Keratinocyte (primary cell): ENCODE measurements at regions not wholly inside any gene's neighbourhood (a gene's known extent, or its start where the extent isn't known, plus 50 kb on each side); places are given as distances from the start of the nearest gene placed in this dataset.
A peak's percentile ranks its signal among the peaks of the same experiment; 100 is the strongest.

Experiments
- DNase-seq: peaks from one replicate; pipeline ENCODE4 v3.0.0-alpha.2; 2011; ENCODE audit warnings: low read depth, missing footprints, low spot score
- FAIRE-seq: peaks from 2 replicates; lab custom pipeline; 2011; peaks lifted over from hg19 to GRCh38; lab: Jason Lieb, UNC
- H2AFZ ChIP-seq: 2 replicates; pipeline ENCODE4 v1.6.0; 2012; ENCODE audit warnings: low read length, control low read depth, inconsistent platforms; ENCODE audit not compliant: control insufficient read depth
- H3K27ac ChIP-seq: 2 replicates; pipeline ENCODE4 v1.5.1; 2011; ENCODE audit warnings: low read length; ENCODE audit not compliant: control insufficient read depth, insufficient read depth
- H3K27me3 ChIP-seq: 3 replicates; pipeline ENCODE4 v1.6.0; 2011; ENCODE audit warnings: low read length; ENCODE audit not compliant: control insufficient read depth, insufficient read depth; ENCODE audit errors: extremely low read depth
- H3K36me3 ChIP-seq, 2 experiments: 2 replicates in 1 of 2; 3 replicates in 1 of 2; pipeline ENCODE4 v1.5.1; 2011; ENCODE audit warnings: low read length in 2 of 2, mild to moderate bottlenecking in 1 of 2; ENCODE audit not compliant: control insufficient read depth in 2 of 2, insufficient read depth in 2 of 2; ENCODE audit errors: extremely low read depth in 1 of 2
- H3K4me1 ChIP-seq: 3 replicates; pipeline ENCODE4 v1.5.1; 2011; ENCODE audit warnings: low read length; ENCODE audit not compliant: control insufficient read depth, insufficient read depth; ENCODE audit errors: extremely low read depth
- H3K4me2 ChIP-seq: 3 replicates; pipeline ENCODE4 v1.6.0; 2011; ENCODE audit warnings: low read depth, low read length; ENCODE audit not compliant: control insufficient read depth, insufficient read depth; ENCODE audit errors: extremely low read depth
- H3K4me3 ChIP-seq, 3 experiments: fragments of 200-600 bp in 1 of 3; sonication (generic) in 1 of 3; 2 replicates in 2 of 3; 3 replicates in 1 of 3; pipeline ENCODE4 v1.5.1; 2011 to 2016; ENCODE audit warnings: low read length in 3 of 3, mild to moderate bottlenecking in 3 of 3, control low read depth in 2 of 3, inconsistent platforms in 1 of 3, low read depth in 1 of 3, mixed read lengths in 1 of 3, mixed run types in 1 of 3, moderate library complexity in 1 of 3; ENCODE audit not compliant: control insufficient read depth in 2 of 3, insufficient read depth in 2 of 3; ENCODE audit errors: extremely low read depth in 1 of 3
- H3K79me2 ChIP-seq: 2 replicates; pipeline ENCODE4 v1.6.0; 2012; ENCODE audit warnings: low read length; ENCODE audit not compliant: control insufficient read depth, insufficient read depth
- H3K9ac ChIP-seq: 3 replicates; pipeline ENCODE4 v1.6.0; 2011; ENCODE audit warnings: low read length; ENCODE audit not compliant: control insufficient read depth, insufficient read depth; ENCODE audit errors: extremely low read depth
- H3K9me1 ChIP-seq: 3 replicates; pipeline ENCODE4 v1.6.0; 2011; ENCODE audit warnings: low read length; ENCODE audit not compliant: control insufficient read depth, insufficient read depth; ENCODE audit errors: extremely low read depth
- H3K9me3 ChIP-seq: 2 replicates; pipeline ENCODE4 v1.5.1; 2012; ENCODE audit warnings: low read depth, low read length; ENCODE audit not compliant: control insufficient read depth
- H4K20me1 ChIP-seq: 3 replicates; pipeline ENCODE4 v1.6.0; 2011; ENCODE audit warnings: low read length; ENCODE audit not compliant: control insufficient read depth, insufficient read depth; ENCODE audit errors: extremely low read depth
- CTCF ChIP-seq, 3 experiments: IDR thresholded peaks in 1 of 3; conservative IDR thresholded peaks in 1 of 3; optimal IDR thresholded peaks in 1 of 3; 2 replicates in 2 of 3; 3 replicates in 1 of 3; pipeline versions ENCODE3 to v1.5.1; 2011; ENCODE audit warnings: low read length in 3 of 3, mild to moderate bottlenecking in 3 of 3, moderate library complexity in 2 of 3, control low read depth in 1 of 3, inconsistent platforms in 1 of 3; ENCODE audit not compliant: insufficient read depth in 2 of 3; ENCODE audit errors: extremely low read depth in 1 of 3
- EZH2 ChIP-seq: IDR thresholded peaks from one replicate; pipeline ENCODE4 v1.6.1; 2012; ENCODE audit warnings: inconsistent platforms, mild to moderate bottlenecking, low read length, moderate library complexity
- dilution Hi-C: fragments of 300-500 bp; cut with MboI; formaldehyde crosslinking; loops from one replicate; pipeline ENCODE4 v1.7.0; 2020; ENCODE audit warnings: low sequenced_read_pairs; ENCODE audit not compliant: extremely low pct_ligation_motif_present

GRCh38 chr9:71490810-71491209 lies 277.5 kb downstream of the CEMIP2 start:
- H3K4me2 ChIP-seq, result no peak overlapping the region
- no peaks in the 10 kb centered on the region for H3K9me3 ChIP-seq
- H4K20me1 ChIP-seq, result no peaks in the 10 kb centered on the region
- H3K4me1 ChIP-seq, result no peaks in the 10 kb centered on the region
- H3K79me2 ChIP-seq, result no peaks in the 10 kb centered on the region
- TF ChIP-seq CTCF (optimal IDR thresholded peaks at IDR 0.05 in 1 of 3, IDR thresholded peaks at IDR 0.05 in 1 of 3, conservative IDR thresholded peaks at IDR 0.05 in 1 of 3; ENCODE audit: extremely low read depth in 1 of 3, insufficient read depth in 2 of 3, low read length in 3 of 3) (peak; percentile 48 to 73 (median 66)), EZH2 (no peak)
- FAIRE-seq (peak; percentile 90), DNase-seq (no peak)
- H3K9ac ChIP-seq, result no peak overlapping the region
- H3K27ac ChIP-seq, result no peak overlapping the region
- no peaks in the 10 kb centered on the region for H3K27me3 ChIP-seq
- dilution Hi-C loops, result no loop called here
- no peaks in the 10 kb centered on the region for H3K9me1 ChIP-seq
- H3K4me3 ChIP-seq, result no peak overlapping the region
- no peak overlapping the region for H2AFZ ChIP-seq
- H3K36me3 ChIP-seq, result no peaks in the 10 kb centered on the region

GRCh38 chr9:71487061-71487460 lies 281.3 kb downstream of the CEMIP2 start:
- TF ChIP-seq EZH2 (no peak), CTCF (optimal IDR thresholded peaks at IDR 0.05 in 1 of 3, IDR thresholded peaks at IDR 0.05 in 1 of 3, conservative IDR thresholded peaks at IDR 0.05 in 1 of 3; ENCODE audit: extremely low read depth in 1 of 3, insufficient read depth in 2 of 3, low read length in 3 of 3) (no peak)
- Histone ChIP-seq H3K9me3 (no peaks in the 10 kb centered on the region), H3K27ac (no peak overlapping the region), H3K9me1 (no peaks in the 10 kb centered on the region), H3K4me2 (no peak overlapping the region), H3K36me3 (no peaks in the 10 kb centered on the region), H3K4me1 (no peaks in the 10 kb centered on the region), H2AFZ (no peak overlapping the region), H4K20me1 (no peaks in the 10 kb centered on the region), H3K79me2 (no peaks in the 10 kb centered on the region), H3K9ac (no peak overlapping the region), H3K27me3 (no peaks in the 10 kb centered on the region), H3K4me3 (no peak overlapping the region)
- DNase-seq (no peak), FAIRE-seq (no peak)
- dilution Hi-C loops, result no loop called here
